Spleen (tissue), 11 donors: ENCODE measurements at regions not wholly inside any gene's neighbourhood (a gene's known extent, or its start where the extent isn't known, plus 50 kb on each side); places are given as distances from the start of the nearest gene placed in this dataset.

ENCODE experiments used
- DNase-seq: peaks from one replicate; pipeline ENCODE4 v3.0.0-alpha.2; 2020
- H3K27ac ChIP-seq, 8 donors: fragments of 200-600 bp; sonication (generic) in 7 of 8; 1 replicate in 4 of 8; 2 replicates in 4 of 8; pipeline versions ENCODE4 v1.5.0 to v1.8.0; 2016 to 2021; ENCODE audit warnings: inconsistent platforms in 4 of 8, mild to moderate bottlenecking in 4 of 8, moderate library complexity in 1 of 8
- H3K27me3 ChIP-seq, 7 donors: fragments of 200-600 bp; sonication (generic) in 6 of 7; replicated peaks in 1 of 7; 1 replicate in 4 of 7; 2 replicates in 3 of 7; pipeline versions ENCODE4 v1.5.0 to v1.8.0; 2016 to 2021; ENCODE audit warnings: inconsistent platforms in 3 of 7, mild to moderate bottlenecking in 1 of 7
- H3K36me3 ChIP-seq, 6 donors: fragments of 200-600 bp; sonication (generic) in 5 of 6; 1 replicate in 4 of 6; 2 replicates in 2 of 6; pipeline versions ENCODE4 v1.5.0 to v1.8.0; 2016 to 2021; ENCODE audit warnings: inconsistent platforms in 2 of 6
- H3K4me1 ChIP-seq, 6 donors: fragments of 200-600 bp; sonication (generic) in 5 of 6; 1 replicate in 3 of 6; 2 replicates in 3 of 6; pipeline versions ENCODE4 v1.5.0 to v1.8.0; 2016 to 2021; ENCODE audit warnings: inconsistent platforms in 3 of 6
- H3K4me3 ChIP-seq, 8 donors: fragments of 200-600 bp; sonication (generic) in 7 of 8; 1 replicate in 4 of 8; 2 replicates in 4 of 8; pipeline versions ENCODE4 v1.5.0 to v1.8.0; 2016 to 2021; ENCODE audit warnings: inconsistent platforms in 4 of 8, mild to moderate bottlenecking in 4 of 8, moderate library complexity in 2 of 8
- H3K9me3 ChIP-seq, 8 donors: fragments of 200-600 bp; sonication (generic) in 7 of 8; 1 replicate in 4 of 8; 2 replicates in 4 of 8; pipeline versions ENCODE4 v1.5.0 to v1.8.0; 2016 to 2021; ENCODE audit warnings: inconsistent platforms in 4 of 8
- POLR2A ChIP-seq, 3 donors: fragments of 450-650 bp; IDR thresholded peaks; one replicate each; pipeline ENCODE4 v1.5.1; 2017; ENCODE audit warnings: antibody characterized with exemption in 3 of 3, mild to moderate bottlenecking in 1 of 3
- POLR2AphosphoS5 ChIP-seq, 3 donors: sonication (generic); formaldehyde crosslinking; IDR thresholded peaks; one replicate each; pipeline ENCODE4 v1.5.1; 2017; ENCODE audit warnings: antibody characterized with exemption in 3 of 3
- WGBS, 5 donors: extraction: QIAGEN DNeasy Blood & Tissue Kit in 3 of 5; methylation state at CpG; one replicate each; pipeline versions ENCODE4 v1.1.5 to v1.1.7; 2013 to 2018; 5-methylcytosine and 5-hydroxymethylcytosine counted together
- intact Hi-C: fragments of 100-400 bp; cut with DNase I; formaldehyde crosslinking; loops from one replicate; pipeline ENCODE4 v1.15.0; 2023; ENCODE audit warnings: low total_unique reads
- TF ChIP-seq, protein P1 (sequence below), 11 experiments: fragments of 200-600 bp in 7 of 11; fragments of 450-650 bp in 4 of 11; sonication (generic) in 4 of 11; IDR thresholded peaks in 8 of 11; conservative IDR thresholded peaks in 3 of 11; 1 replicate in 7 of 11; 2 replicates in 4 of 11; pipeline versions ENCODE4 v1.4.0 to v1.8.0; 2016 to 2021; ENCODE audit warnings: antibody characterized with exemption in 11 of 11, inconsistent platforms in 4 of 11, mild to moderate bottlenecking in 1 of 11
- donor health status: healthy with polysubstance abuse.
- donor health status: DM: no; HTN: no; CAD: no; lungs with moderate emphysema.
- donor health status: DM: no; HTN: no; CAD: no.
- donor health status: Bipolar disorder and iron deficiency.
- donor health status: healthy.
- donor health status: DM: no; HTN: no; CAD: no.
- donor health status: DM: yes; HTN: yes; CAD: no.

GRCh38 chr3:87796137-87796842 is 262.5 kb downstream of the CGGBP1 start:
- DNase-seq = no peak
- Histone ChIP-seq H3K9me3 (no peaks in the 10 kb centered on the region), H3K27ac (peak overlapping the region in 5 of 8 donors; percentile 12 to 52 (median 31)), H3K4me1 (peaks cover 9 to 47% (median 26%) of the 10 kb centered on the region in 6 donors), H3K36me3 (no peaks in the 10 kb centered on the region), H3K4me3 (peak overlapping the region in 1 of 8 donors; percentile 11), H3K27me3 (peaks cover 0 to 53% (median 18%) of the 10 kb centered on the region in 7 donors)
- TF ChIP-seq POLR2AphosphoS5 (IDR thresholded peaks at IDR 0.05) (no peak), POLR2A (IDR thresholded peaks at IDR 0.05) (no peak)
- TF ChIP-seq, protein P1, sequence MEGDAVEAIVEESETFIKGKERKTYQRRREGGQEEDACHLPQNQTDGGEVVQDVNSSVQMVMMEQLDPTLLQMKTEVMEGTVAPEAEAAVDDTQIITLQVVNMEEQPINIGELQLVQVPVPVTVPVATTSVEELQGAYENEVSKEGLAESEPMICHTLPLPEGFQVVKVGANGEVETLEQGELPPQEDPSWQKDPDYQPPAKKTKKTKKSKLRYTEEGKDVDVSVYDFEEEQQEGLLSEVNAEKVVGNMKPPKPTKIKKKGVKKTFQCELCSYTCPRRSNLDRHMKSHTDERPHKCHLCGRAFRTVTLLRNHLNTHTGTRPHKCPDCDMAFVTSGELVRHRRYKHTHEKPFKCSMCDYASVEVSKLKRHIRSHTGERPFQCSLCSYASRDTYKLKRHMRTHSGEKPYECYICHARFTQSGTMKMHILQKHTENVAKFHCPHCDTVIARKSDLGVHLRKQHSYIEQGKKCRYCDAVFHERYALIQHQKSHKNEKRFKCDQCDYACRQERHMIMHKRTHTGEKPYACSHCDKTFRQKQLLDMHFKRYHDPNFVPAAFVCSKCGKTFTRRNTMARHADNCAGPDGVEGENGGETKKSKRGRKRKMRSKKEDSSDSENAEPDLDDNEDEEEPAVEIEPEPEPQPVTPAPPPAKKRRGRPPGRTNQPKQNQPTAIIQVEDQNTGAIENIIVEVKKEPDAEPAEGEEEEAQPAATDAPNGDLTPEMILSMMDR (IDR thresholded peaks at IDR 0.05 in 8 of 11, conservative IDR thresholded peaks at IDR 0.05 in 3 of 11) = no peak
- WGBS, 5 donors = 9 to 25% (median 13%) methylated on average over 2 of the region's 2 CpGs
- intact Hi-C loops = no loop called here

GRCh38 chr3:87795701-87796100 is 263.1 kb downstream of the CGGBP1 start:
- H3K4me1 ChIP-seq = peaks cover 9 to 47% (median 26%) of the 10 kb centered on the region in 6 donors
- intact Hi-C loops = no loop called here
- H3K27ac ChIP-seq = peak overlapping the region in 4 of 8 donors; percentile 29 to 52 (median 34)
- 12 to 33% (median 28%) methylated on average over 1 of the region's 1 CpG for WGBS, 5 donors
- TF ChIP-seq POLR2AphosphoS5 (IDR thresholded peaks at IDR 0.05) (no peak), POLR2A (IDR thresholded peaks at IDR 0.05) (no peak)
- TF ChIP-seq, protein P1 (IDR thresholded peaks at IDR 0.05 in 8 of 11, conservative IDR thresholded peaks at IDR 0.05 in 3 of 11) = no peak
- no peak for DNase-seq
- no peaks in the 10 kb centered on the region for H3K36me3 ChIP-seq
- no peak overlapping the region for H3K4me3 ChIP-seq
- H3K9me3 ChIP-seq = no peaks in the 10 kb centered on the region
- H3K27me3 ChIP-seq = peaks cover 0 to 55% (median 18%) of the 10 kb centered on the region in 7 donors

DNA sequence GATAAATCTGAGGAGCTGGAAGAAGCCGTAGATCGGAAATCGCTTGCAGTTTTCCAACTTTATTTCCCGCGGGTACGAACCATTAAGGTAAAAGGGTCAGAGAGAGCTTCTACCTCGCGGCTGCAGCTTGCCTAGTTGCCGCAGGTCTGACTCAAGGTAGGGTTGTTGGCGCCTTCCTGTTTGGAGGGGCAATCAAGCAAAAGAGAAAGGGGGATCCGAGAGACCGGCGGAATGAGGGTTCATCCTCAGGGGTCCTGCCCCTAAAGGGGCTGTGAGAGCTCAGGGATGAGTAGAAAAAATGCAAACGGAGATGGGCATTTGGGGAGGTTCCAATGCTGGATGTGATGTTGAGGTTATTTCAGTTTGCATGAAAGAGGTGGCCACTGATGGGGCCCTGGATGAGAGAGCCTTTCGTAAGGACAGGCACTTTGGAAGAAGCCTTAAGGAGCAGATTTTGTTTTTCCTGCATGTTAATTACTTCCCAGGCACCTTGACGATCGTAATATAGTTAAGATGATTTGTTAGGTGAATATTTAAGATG is 265.4 kb downstream of the CGGBP1 start:
- peak; percentile 49 for DNase-seq
- peak overlapping the region in 7 of 8 donors; percentile 56 to 77 (median 65) for H3K27ac ChIP-seq
- peaks cover 9 to 47% (median 26%) of the 10 kb centered on the region in 6 donors for H3K4me1 ChIP-seq
- no peaks in the 10 kb centered on the region for H3K36me3 ChIP-seq
- H3K4me3 ChIP-seq = peak overlapping the region; percentile 28 to 68 (median 40)
- 4 to 6% (median 5%) methylated on average over 17 of the region's 17 CpGs for WGBS, 5 donors
- H3K27me3 ChIP-seq = peaks cover 0 to 55% (median 20%) of the 10 kb centered on the region in 7 donors
- intact Hi-C loops = no loop called here
- no peak for TF ChIP-seq POLR2AphosphoS5 (IDR thresholded peaks at IDR 0.05)
- TF ChIP-seq POLR2A (IDR thresholded peaks at IDR 0.05) = no peak
- TF ChIP-seq, protein P1 (IDR thresholded peaks at IDR 0.05 in 8 of 11, conservative IDR thresholded peaks at IDR 0.05 in 3 of 11) = no peak
- no peaks in the 10 kb centered on the region for H3K9me3 ChIP-seq
